K562 (cell line): ENCODE measurements at regions not wholly inside any gene's neighbourhood (a gene's known extent, or its start where the extent isn't known, plus 50 kb on each side); places are given as distances from the start of the nearest gene placed in this dataset.

ENCODE experiments used
- BRD4 ChIP-seq: fragments of 200-600 bp; sonication (generic); IDR thresholded peaks from 2 replicates; pipeline ENCODE4 v1.6.1; 2017; ENCODE audit warnings: inconsistent platforms
- CHD2 ChIP-seq: IDR thresholded peaks from 2 replicates; pipeline ENCODE4 v1.6.1; 2011; ENCODE audit warnings: low read depth, low read length
- CSDE1 ChIP-seq, 2 experiments: fragments of 450-650 bp; IDR thresholded peaks; 2 replicates each; pipeline ENCODE4 v1.6.1; 2016; ENCODE audit warnings: mild to moderate bottlenecking in 1 of 2
- EP300 ChIP-seq: IDR thresholded peaks from 2 replicates; pipeline ENCODE4 v1.6.1; 2012; ENCODE audit warnings: low read length, improper control_type of control experiment
- JUN ChIP-seq, 2 experiments: sonication (generic) in 1 of 2; formaldehyde crosslinking in 1 of 2; IDR thresholded peaks; 2 replicates each; pipeline versions ENCODE4 v1.6.1 to v1.8.0; 2012 to 2022; ENCODE audit warnings: borderline replicate concordance in 2 of 2, mild to moderate bottlenecking in 2 of 2, improper control_type of control experiment in 1 of 2, low read depth in 1 of 2, low read length in 1 of 2, missing genetic modification reagents in 1 of 2
- MEIS2 ChIP-seq: fragments of 450-650 bp; IDR thresholded peaks from 2 replicates; pipeline ENCODE4 v1.6.1; 2014; ENCODE audit warnings: mild to moderate bottlenecking; ENCODE audit not compliant: partially characterized antibody
- MTF1 ChIP-seq: fragments of 250-450 bp; sonication (Bioruptor Pico); IDR thresholded peaks from 2 replicates; pipeline ENCODE4 v1.9.0; 2021; ENCODE audit warnings: moderate library complexity, mild to moderate bottlenecking, inconsistent platforms, borderline replicate concordance
- POLR2A ChIP-seq: fragments of 450-650 bp; conservative IDR thresholded peaks from 2 replicates; pipeline ENCODE4 v1.6.1; 2016
- ZBTB17 ChIP-seq: fragments of 450-650 bp; formaldehyde crosslinking; IDR thresholded peaks from 2 replicates; pipeline ENCODE4 v1.4.0; 2020; ENCODE audit warnings: mild to moderate bottlenecking
- ZBTB7A ChIP-seq: IDR thresholded peaks from 2 replicates; pipeline ENCODE4 v1.6.1; 2011; ENCODE audit warnings: low read depth, mild to moderate bottlenecking, low read length, moderate library complexity, borderline replicate concordance; ENCODE audit not compliant: control insufficient read depth
- ZBTB8A ChIP-seq: fragments of 450-650 bp; IDR thresholded peaks from 2 replicates; pipeline ENCODE4 v1.6.1; 2018; ENCODE audit warnings: mild to moderate bottlenecking, moderate library complexity; ENCODE audit not compliant: partially characterized antibody

DNA sequence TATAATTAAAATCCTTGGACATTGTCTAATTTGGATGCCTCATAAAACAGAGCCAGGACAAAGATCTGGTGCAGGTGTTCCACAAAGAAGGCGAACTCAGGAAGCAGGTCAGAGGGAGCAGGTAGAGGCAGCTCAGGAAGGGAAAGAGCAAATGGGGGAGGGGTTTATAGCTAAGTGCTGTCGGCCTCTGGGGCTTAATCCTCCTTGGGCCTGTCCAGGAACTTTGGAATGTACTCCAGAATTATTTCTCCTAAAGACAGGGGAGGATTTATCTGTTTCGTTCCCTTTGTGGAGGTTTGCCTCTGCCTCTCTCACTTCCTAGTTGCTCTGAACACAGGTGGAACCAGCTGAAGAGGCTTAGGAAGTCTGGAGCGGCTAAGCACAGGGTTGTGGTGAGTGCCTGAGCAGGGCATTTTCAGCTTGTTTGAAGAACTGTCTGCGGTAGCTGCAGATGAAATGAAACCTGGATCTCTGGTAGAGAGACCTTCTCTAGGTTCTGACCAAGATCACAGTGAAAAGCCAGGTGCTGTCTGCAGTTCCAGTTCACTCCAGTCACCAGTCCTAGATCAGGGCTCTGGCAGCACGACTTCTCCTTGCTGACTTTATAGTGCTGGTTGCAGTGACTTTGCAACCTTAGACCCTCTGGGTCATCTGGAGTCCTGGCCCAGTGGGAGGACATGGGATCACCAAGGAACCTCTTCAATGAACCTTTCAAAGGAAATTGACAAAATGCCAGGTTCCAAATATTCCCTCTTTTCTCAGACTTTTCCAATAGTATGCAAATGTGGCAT, 519.2 kb downstream of the PCDH10 start:
- TF ChIP-seq MTF1 (CRISPR knock-in tag) (no peak), BRD4 (no peak), EP300 (no peak), JUN (IDR thresholded peaks at IDR 0.05; ENCODE audit: borderline replicate concordance, low read depth, low read length) (no peak), JUN (CRISPR knock-in tag; IDR thresholded peaks at IDR 0.05; ENCODE audit: borderline replicate concordance) (no peak), ZBTB17 (CRISPR knock-in tag) (no peak), POLR2A (no peak), ZBTB8A (no peak), CSDE1 (IDR thresholded peaks at IDR 0.05) (no peak), ZBTB7A (no peak), MEIS2 (no peak), CHD2 (no peak)
